ENCODE measurements at regions not wholly inside any gene's neighbourhood (a gene's known extent, or its start where the extent isn't known, plus 50 kb on each side); places are given as distances from the start of the nearest gene placed in this dataset.

- TF ChIP-seq CTCF (IDR thresholded peaks at IDR 0.05) (no peak), POLR2A (IDR thresholded peaks at IDR 0.05) (no peak), EP300 (IDR thresholded peaks at IDR 0.05) (no peak)
Observed at GRCh38 chr18:73983970-73984369, 163.7 kb downstream of the FBXO15 start.
